ENCODE measurements at regions not wholly inside any gene's neighbourhood (a gene's known extent, or its start where the extent isn't known, plus 50 kb on each side); places are given as distances from the start of the nearest gene placed in this dataset.

- Histone ChIP-seq H4K20me1 (replicated peaks; ENCODE audit: control insufficient read depth, extremely low read depth, insufficient read depth, low read length) (no peaks in the 10 kb centered on the region), H3K27me3 (ENCODE audit: control insufficient read depth in 2 of 2, insufficient read depth in 2 of 2, low read length in 2 of 2) (no peaks in the 10 kb centered on the region), H3K4me2 (ENCODE audit: insufficient read depth, low read length) (no peak overlapping the region), H3K4me3 (replicated peaks in 1 of 3; ENCODE audit: insufficient read depth in 1 of 3, low read depth in 1 of 3, low read length in 3 of 3) (no peak overlapping the region), H3K79me2 (ENCODE audit: control insufficient read depth, insufficient read depth, low read length) (no peaks in the 10 kb centered on the region), H3K9me1 (replicated peaks; ENCODE audit: control insufficient read depth, extremely low read depth, insufficient read depth, low read length) (no peaks in the 10 kb centered on the region), H3K9ac (replicated peaks; ENCODE audit: extremely low read depth, insufficient read depth, low read length) (no peak overlapping the region), H3K9me3 (replicated peaks; ENCODE audit: control insufficient read depth, insufficient read depth, low read length) (no peaks in the 10 kb centered on the region), H2AFZ (ENCODE audit: low read depth, low read length) (no peak overlapping the region), H3K27ac (ENCODE audit: insufficient read depth, low read depth, low read length) (no peak overlapping the region), H3K4me1 (ENCODE audit: control insufficient read depth, extremely low read depth, insufficient read depth, low read length) (no peaks in the 10 kb centered on the region), H3K36me3 (ENCODE audit: control insufficient read depth in 2 of 2, extremely low read depth in 1 of 2, insufficient read depth in 2 of 2, low read length in 2 of 2) (no peaks in the 10 kb centered on the region)
- DNase-seq (ENCODE audit: low read depth, low spot score), result no peak
- no peak for FAIRE-seq
- intact Hi-C loops (cut with micrococcal nuclease) (no loop called here), dilution Hi-C loops (cut with MboI; ENCODE audit: extremely low pct_ligation_motif_present, low sequenced_read_pairs) (no loop called here)
- TF ChIP-seq MAX (IDR thresholded peaks at IDR 0.05; ENCODE audit: insufficient read depth, insufficient read length) (no peak), MYC (IDR thresholded peaks at IDR 0.05; ENCODE audit: low read depth, low read length) (no peak), FOS (IDR thresholded peaks at IDR 0.05; ENCODE audit: borderline replicate concordance, insufficient read depth, low read length) (no peak), CTCF (IDR thresholded peaks at IDR 0.05; ENCODE audit: extremely low read depth in 1 of 2, insufficient read depth in 1 of 2, low read depth in 1 of 2, low read length in 2 of 2) (no peak), POLR2A (IDR thresholded peaks at IDR 0.05; ENCODE audit: low read depth, low read length) (no peak), EZH2 (IDR thresholded peaks at IDR 0.05; ENCODE audit: borderline replicate concordance, low read depth, low read length, severe bottlenecking) (no peak), JUN (IDR thresholded peaks at IDR 0.05; ENCODE audit: borderline replicate concordance, insufficient read depth, insufficient read length, low read depth) (no peak), POLR2AphosphoS5 (IDR thresholded peaks at IDR 0.05; ENCODE audit: insufficient read depth, low read depth, low read length) (no peak), GATA2 (IDR thresholded peaks at IDR 0.05; ENCODE audit: insufficient read depth, insufficient read length, low read depth, low read length) (no peak)
- CTCF ChIA-PET, result interaction anchor here (0.7 kb wide), 1 partner anchor 158 kb away, joined by 3 read pairs; no protein-coding TSS in a partner anchor
- POLR2A ChIA-PET, result no interaction called here
- no TSS peak for BruUV-seq (replicated peaks)
These were observed 151.6 kb downstream of the EMX2 start for GRCh38 chr10:117694190-117694589.

Measured in endothelial cell of umbilical vein (primary cell).